GM13976 (cell line): ENCODE measurements at regions not wholly inside any gene's neighbourhood (a gene's known extent, or its start where the extent isn't known, plus 50 kb on each side); places are given as distances from the start of the nearest gene placed in this dataset.

ENCODE experiments used
- DNase-seq: peaks from one replicate; pipeline ENCODE4 v3.0.0; 2012; ENCODE audit warnings: low spot score
- CTCF ChIP-seq: IDR thresholded peaks from 2 replicates; pipeline ENCODE4 v1.5.1; 2012; ENCODE audit warnings: borderline replicate concordance, mild to moderate bottlenecking; ENCODE audit not compliant: insufficient read depth; ENCODE audit errors: extremely low read depth, missing control alignments, control extremely low read depth
- in situ Hi-C: fragments of 300-500 bp; cut with MboI; formaldehyde crosslinking; loops from one replicate; pipeline ENCODE4 v1.12.0; 2022; ENCODE audit warnings: low sequenced_read_pairs, mixed read lengths, inconsistent platforms; ENCODE audit not compliant: unreplicated experiment

- in situ Hi-C loops = no loop called here
- DNase-seq = no peak
These were observed 88.6 kb upstream of the CACNA2D3 start for GRCh38 chr3:54033761-54034160.

GRCh38 chr3:54032598-54032997, 89.8 kb upstream of the CACNA2D3 start:
- no peak for DNase-seq
- in situ Hi-C loops = no loop called here
- no peak for TF ChIP-seq CTCF

More at GRCh38 chr3:54033761-54034160, 88.6 kb upstream of the CACNA2D3 start:
- TF ChIP-seq CTCF = no peak

- in situ Hi-C loops = no loop called here
- no peak for DNase-seq
- no peak for TF ChIP-seq CTCF
These were observed 94.0 kb upstream of the CACNA2D3 start for GRCh38 chr3:54028372-54028771.

GRCh38 chr3:54026543-54026942, 95.8 kb upstream of the CACNA2D3 start:
- in situ Hi-C loops = no loop called here
- TF ChIP-seq CTCF = no peak
- DNase-seq = no peak

GRCh38 chr3:54021071-54021470, 101.3 kb upstream of the CACNA2D3 start:
- TF ChIP-seq CTCF = no peak
- no peak for DNase-seq
- in situ Hi-C loops = no loop called here

- in situ Hi-C loops = no loop called here
- DNase-seq = no peak
- TF ChIP-seq CTCF = no peak
These were observed 101.9 kb upstream of the CACNA2D3 start for GRCh38 chr3:54020436-54020835.

GRCh38 chr3:54014067-54014466, 108.3 kb upstream of the CACNA2D3 start:
- in situ Hi-C loops = no loop called here
- no peak for DNase-seq
- no peak for TF ChIP-seq CTCF
